DND-41 (cell line): ENCODE measurements at regions not wholly inside any gene's neighbourhood (a gene's known extent, or its start where the extent isn't known, plus 50 kb on each side); places are given as distances from the start of the nearest gene placed in this dataset.

Source experiments
- EZH2 ChIP-seq: IDR thresholded peaks from 3 replicates; pipeline ENCODE4 v1.6.1; 2012; ENCODE audit warnings: borderline replicate concordance, low read depth, mild to moderate bottlenecking, moderate library complexity, low read length, inconsistent platforms; ENCODE audit not compliant: severe bottlenecking
- TF ChIP-seq, protein P1 (sequence below): IDR thresholded peaks from 2 replicates; pipeline ENCODE4 v1.5.1; 2012; ENCODE audit warnings: borderline replicate concordance, low read length, moderate library complexity, mild to moderate bottlenecking; ENCODE audit not compliant: poor library complexity, severe bottlenecking; ENCODE audit errors: extremely low read depth

DNA sequence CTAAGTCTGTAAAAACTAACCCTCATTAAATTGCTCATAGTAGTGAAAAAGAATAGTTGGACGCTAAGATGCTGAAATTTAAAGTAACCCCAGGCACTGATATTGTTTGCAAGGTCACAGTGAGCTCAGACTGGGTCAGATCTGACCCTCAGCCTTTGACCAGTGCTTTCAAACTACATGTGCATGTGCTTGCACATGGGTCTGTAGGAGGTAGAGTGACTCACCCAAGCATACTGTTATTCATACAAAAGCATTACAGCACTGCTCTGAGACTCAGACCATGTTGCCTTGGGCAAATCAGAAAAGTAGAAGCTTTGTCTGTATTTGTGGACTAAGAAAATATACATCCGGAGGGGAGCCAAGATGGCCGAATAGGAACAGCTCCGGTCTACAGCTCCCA lies 326.4 kb upstream of the MARCKS start:
- TF ChIP-seq, protein P1, sequence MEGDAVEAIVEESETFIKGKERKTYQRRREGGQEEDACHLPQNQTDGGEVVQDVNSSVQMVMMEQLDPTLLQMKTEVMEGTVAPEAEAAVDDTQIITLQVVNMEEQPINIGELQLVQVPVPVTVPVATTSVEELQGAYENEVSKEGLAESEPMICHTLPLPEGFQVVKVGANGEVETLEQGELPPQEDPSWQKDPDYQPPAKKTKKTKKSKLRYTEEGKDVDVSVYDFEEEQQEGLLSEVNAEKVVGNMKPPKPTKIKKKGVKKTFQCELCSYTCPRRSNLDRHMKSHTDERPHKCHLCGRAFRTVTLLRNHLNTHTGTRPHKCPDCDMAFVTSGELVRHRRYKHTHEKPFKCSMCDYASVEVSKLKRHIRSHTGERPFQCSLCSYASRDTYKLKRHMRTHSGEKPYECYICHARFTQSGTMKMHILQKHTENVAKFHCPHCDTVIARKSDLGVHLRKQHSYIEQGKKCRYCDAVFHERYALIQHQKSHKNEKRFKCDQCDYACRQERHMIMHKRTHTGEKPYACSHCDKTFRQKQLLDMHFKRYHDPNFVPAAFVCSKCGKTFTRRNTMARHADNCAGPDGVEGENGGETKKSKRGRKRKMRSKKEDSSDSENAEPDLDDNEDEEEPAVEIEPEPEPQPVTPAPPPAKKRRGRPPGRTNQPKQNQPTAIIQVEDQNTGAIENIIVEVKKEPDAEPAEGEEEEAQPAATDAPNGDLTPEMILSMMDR, result no peak
- no peak for TF ChIP-seq EZH2
